Kidney tubule cell (primary cell): ENCODE measurements at regions not wholly inside any gene's neighbourhood (a gene's known extent, or its start where the extent isn't known, plus 50 kb on each side); places are given as distances from the start of the nearest gene placed in this dataset.
A peak's percentile ranks its signal among the peaks of the same experiment; 100 is the strongest.
"Not testable (repeated sequence)": the region's sequence is repeated elsewhere in the genome, so short reads cannot be mapped to it uniquely, and the experiment has no call there.

Source experiments
- DNase-seq: peaks from one replicate; pipeline ENCODE4 v3.0.0-alpha.2; 2018; ENCODE audit warnings: low spot score

DNA sequence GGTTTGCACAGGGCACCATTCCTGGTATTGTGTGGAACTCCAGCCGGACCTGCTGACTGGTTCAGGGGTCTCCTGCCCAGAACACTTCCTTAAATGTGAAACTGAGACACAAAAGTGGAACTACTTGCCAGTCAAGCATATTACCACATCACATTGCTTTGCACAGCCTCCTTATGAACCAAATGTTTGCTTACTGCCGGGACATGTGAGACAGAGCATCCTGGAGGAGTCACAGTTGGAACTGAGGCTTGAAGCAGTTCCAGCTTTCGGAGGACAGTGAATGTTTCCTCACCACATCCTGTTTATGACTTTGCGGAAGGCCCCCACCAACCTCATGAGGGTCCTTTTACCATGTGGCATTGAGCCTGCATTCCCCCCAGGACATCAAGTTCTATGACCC lies 105.8 kb upstream of the ARHGAP42 start:
- peak; percentile 3 for DNase-seq

DNA sequence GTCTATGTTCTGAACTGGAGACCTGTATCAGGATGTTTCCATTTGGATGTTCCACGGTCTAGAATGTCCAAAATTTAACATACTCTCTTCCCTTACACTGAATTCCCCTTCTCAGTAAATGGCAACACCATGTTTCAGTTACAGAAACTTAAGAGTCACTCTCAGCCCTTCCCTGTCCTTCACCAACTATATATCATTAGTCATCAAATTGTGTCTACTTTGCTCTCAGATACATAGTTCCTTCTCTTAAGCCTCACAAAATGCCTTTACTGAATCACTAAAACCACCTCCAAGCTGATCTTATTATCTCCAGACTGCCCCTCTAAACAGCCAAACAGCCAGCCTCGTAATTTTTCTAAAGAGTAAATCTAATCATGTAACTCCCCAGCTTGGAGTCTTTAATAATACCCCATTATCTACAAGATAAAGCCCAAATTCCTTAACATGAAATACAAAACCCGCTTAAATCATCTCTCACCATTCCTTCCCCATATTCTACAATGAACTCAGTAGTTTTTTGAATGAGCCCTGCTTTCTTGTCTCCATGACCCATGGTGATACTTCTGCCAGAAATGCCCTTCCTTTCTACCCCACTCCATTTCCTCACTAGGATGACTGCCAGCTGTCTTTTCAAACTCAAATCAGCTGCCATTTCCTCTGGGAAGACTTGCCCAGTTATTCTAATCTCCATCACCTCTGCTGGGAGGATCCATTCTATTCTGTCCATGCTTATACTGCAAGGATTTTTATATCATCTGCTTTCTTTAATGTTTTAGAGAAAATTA lies 102.7 kb upstream of the ARHGAP42 start:
- DNase-seq, result peak; percentile 19

DNA sequence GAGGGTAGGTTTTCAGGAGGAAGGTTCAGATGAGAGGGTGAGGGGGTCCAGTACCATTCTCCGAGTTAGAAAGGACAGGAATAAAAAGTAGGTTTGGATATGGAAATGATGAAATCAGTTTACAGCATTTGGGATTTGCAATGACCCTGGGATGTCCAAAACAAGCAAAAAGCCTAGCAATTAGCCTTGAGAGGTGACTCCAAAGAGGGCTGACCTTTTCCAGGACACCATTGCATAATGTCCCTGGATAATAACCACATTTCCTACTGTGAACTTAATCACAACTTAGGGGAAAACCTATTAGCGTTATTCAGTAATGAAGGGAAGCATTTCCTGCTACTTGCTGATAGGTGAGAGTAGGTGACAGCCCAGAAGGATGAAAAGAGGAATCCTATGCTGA lies 101.4 kb upstream of the ARHGAP42 start:
- no peak for DNase-seq

DNA sequence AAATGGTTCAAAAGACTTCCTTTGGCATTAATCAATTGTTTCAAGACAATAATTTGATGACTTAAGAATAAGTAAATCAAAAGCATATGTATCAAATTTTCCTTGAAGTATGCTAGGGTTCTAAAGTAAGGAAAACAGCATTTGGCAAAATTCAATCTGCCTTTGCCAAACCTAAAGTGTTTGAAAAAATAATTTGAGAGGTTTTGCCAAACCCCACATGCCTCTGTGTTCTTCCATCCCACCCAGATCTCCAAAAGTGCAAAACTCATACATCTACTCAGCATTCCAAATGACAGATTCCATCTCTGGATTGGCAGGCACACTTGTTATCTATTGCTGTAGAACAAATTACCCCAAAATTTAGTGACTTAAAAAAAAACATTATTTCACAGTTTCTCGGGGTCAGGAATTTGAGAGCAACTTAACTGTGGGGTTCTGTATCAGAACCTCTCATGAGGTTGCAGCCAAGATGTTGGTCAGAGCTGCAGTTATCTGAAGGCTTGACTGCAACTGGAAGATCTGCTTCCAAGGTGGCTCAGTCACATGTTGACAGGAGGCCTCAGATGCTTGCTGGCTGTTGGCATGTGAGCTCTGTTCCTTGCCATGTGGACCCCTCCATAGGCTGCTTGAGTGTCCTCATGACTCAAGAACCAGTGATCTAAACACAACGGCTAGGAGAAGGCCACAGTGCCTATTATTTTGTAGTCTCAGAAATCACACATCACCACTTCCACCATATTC lies 100.6 kb upstream of the ARHGAP42 start:
- no peak for DNase-seq

DNA sequence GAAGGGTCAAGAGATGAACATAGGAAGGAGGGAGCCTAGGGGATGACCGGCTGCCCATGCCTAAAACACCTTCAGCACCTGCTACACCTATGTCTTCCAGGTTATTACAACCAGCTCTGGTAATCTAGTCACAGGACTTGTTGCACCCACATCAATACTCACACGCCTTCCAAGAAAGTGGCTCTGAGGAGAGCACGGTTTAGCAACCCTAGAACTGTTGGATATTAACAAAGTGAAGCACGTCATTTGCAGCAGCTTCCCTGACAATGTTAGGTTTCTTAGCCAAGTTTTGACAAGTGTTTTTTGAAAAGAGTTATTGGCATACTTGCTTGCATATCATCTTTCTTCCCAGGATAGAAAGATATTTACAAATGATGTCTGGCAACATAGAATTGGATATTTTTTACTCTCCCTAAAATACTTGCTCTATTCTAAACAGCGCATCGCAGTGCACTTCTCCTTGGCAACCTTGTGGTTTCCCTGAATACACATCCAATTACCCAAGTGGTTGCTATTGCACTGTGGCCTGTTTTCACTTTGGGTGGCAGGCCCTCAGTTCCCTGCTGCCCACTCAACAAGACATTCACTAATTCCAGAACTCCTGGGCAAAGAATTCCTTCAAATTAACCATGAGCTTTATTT lies 94.3 kb upstream of the ARHGAP42 start:
- no peak for DNase-seq

DNA sequence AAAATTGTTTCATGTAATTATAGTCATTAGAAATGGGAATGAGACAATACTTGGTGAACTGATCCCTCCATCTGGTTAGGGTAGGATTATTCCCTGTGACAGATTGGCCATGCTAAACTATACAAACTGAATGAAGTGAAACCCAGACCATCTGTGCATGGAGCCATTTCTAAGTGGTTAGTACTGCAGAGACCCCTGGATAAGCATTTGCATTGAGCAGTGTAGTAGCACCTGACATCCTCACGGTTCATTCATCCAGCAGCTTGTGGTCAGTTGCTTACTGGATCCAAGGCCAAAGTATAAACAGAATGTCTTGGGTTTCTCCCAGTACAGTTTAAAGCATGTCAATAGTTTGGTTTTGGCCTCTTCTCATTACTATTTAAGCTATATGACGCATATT lies 93.8 kb upstream of the ARHGAP42 start:
- DNase-seq, result no peak

DNA sequence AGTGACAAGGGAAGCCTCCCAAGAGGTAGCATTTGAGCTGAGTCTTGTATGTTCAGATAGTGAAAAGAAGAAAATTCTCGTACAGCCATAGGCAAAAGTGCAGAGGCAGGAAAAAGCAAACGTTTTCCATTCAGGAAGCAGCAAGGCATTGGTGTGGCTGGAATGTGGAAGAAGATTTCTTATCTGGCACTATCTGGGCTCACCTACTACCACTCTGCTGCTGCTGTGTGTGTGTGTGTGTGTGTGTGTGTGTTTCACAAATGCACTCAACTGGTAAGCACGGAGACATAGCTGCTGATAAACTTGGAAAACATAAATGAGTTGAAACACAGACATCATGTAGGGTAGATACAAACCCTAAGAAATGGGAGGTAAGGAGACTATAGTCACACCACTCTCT lies 92.8 kb upstream of the ARHGAP42 start:
- DNase-seq, result no peak

DNA sequence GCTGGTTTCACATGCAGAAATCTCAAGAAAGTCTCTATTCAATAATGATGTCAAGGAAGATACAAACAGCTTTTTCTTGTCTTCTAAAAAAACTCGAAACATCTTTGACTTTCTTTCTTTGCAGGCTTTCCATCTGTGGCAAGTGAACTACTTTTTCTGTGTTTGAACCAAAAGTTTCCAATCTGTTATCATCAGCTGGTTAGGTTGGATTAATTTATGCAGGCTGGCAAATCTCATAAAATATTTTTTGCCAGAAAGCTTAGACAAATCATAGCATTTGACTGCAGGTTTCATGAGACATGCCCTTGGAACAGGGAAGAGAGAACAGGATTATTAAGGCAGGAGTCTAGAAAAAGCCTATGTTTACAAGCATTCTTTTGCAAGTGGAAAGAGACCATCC lies 86.1 kb upstream of the ARHGAP42 start:
- no peak for DNase-seq

DNA sequence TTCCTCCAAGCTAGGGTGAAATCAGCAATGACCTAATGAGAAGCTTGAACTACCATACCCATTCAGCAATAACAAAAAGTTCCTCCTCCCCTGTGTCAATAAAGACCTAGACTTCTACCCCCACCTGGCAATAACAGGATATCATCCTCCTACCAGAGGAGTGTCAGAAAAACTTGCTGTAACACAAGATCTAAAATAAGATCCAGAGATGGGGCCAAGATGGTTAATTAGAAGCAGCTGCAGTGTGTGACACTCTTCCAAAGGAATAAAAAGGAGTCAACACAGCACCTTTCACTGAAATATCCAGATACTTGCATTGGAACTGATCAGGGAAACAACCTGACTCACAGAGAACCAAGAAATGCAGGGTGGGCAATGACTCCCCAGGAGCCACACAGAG lies 84.4 kb upstream of the ARHGAP42 start:
- peak; percentile 9 for DNase-seq

DNA sequence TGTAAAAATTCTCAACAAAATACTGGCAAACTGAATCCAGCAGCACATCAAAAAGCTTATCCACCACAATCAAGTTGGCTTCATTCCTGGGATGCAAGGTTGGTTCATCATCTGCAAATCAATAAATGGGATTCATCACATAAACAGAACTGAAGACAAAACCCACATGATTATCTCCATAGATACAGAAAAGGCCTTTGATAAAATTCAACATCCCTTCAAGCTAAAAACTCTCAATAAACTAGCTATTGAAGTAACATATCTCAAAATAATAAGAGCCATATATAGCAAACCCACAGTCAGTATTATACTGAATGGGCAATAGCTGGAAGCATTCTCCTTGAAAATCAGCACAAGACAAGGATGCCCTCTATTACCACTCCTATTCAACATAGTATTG lies 79.3 kb upstream of the ARHGAP42 start:
- not testable (repeated sequence) for DNase-seq

DNA sequence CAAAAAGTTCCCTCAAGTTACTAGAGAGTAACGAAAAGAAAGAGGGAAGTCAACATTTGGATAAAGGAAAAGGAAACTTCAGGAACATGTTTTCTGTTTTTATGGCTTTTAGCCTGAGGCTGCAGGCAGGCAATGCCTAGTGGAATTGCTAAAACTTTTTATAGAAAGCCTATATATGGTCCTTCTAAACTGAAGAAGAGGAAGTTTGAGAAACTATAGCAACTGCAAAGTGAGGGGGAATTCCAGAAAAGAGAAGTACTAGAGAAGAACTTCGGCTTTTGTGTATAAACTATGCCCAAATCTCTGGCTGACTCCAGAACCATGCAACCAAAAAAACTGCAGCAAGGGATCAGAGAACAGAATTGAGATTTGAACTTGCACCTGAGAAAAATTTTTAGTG lies 74.3 kb upstream of the ARHGAP42 start:
- no peak for DNase-seq

DNA sequence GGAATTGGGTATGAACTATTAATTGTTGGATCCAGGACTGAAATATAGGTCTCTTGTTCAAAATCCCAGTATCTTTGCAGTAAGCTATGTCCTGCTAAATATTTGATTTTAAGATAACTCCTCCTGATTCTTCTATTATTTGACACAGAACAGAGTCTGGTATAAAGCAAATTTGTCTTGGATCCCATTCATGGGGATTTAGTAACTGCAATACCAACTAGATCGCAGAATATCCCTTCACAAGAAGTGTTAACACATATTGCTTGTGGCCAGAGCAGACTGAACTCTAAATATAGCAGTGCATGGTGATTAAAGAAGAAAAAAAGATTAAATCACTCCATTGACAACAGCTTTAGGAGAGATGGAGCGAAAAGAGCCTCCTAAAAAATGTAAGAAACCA lies 68.2 kb upstream of the ARHGAP42 start:
- no peak for DNase-seq

DNA sequence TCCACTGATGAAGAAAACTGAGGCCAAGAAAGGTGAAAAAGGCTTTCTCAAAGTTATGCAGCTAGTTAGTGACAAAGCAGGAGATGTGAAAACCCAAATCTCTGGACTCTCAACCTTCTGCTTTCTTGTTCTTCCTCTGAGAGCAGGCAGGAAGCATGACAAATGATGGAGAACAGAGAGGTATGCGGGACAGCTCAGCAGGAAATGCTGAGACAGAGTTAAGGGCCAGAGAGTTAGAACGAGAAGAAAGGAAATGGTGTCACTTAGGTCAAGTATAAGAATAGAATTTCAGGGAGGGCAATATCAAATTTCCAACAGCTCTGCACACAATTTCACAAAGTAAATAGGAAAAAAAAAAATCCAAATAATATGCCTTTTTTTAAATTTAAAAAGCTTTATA lies 67.6 kb upstream of the ARHGAP42 start:
- peak; percentile 56 for DNase-seq

DNA sequence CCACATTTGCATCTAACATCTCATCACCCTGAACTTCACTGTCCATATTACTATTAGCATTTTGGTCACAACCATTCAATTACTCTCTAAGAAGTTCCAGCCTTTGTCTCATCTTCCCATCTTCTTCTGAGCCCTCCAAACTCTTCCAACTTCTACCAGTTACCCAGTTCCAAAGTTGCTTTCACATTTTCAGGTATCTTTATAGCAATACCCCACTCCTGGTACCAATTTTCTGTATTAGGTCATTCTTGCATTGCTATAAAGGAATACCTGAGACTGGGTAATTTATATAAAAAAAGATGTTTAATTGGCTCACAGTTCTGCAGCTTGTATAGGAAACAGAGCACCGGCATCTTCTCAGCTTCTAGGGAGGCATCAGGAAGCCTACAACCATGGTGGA lies 64.7 kb upstream of the ARHGAP42 start:
- DNase-seq, result no peak

DNA sequence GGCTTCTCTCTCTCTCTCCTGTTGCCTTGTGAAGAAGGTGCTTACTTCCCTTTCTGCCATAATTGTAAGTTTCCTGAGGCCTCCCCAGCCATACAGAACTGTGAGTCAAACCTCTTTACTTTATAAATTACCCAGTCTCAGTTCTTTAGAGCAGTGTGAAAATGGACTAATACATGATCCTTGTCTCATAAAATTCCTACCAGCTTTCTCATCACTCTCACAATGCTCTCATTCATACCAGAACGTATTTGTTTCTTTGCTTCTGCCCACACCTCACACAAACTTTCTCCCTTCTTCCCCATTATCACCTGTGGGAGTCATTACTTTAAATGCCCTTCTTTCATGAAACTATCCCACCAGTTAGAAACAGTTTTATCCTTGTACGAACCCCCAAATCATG lies 62.7 kb upstream of the ARHGAP42 start:
- peak; percentile 62 for DNase-seq

DNA sequence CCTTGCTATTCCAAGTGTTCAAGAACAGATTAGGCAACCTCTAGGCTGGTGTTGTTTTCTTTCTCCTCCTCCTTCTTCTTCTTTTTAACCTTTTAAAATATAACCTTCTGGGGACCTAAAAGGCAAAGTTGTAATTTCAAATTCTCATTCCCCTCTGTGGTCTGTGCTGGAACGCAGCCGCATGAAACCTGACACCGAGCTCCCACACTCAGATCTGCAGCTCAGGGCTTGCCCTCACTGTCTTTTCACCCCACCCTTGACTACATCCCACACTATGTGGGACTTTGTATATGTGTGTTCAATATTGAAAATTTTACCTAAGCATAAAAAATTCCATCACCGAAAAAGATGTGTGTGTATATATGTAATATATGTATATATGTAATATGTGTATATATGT lies 62.0 kb upstream of the ARHGAP42 start:
- no peak for DNase-seq

DNA sequence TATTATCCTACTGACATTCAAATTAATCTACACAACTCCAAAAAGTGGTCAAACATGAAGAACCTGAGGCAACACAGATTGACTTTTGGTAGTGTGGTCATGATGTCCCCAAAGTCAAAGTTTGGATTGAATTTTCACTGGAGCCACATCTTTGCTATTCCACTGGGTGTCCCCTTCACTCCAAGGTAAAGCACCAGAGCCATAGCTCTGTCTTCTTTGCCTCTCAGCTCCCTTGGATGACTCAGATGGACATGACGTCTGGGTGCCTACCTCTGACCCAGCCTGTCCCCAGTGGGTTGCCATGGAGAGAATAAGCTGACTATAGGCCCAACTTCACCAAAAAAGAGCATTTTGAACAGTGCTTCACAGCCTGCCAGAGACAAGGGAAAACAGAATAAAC lies 57.4 kb upstream of the ARHGAP42 start:
- DNase-seq, result peak; percentile 41

DNA sequence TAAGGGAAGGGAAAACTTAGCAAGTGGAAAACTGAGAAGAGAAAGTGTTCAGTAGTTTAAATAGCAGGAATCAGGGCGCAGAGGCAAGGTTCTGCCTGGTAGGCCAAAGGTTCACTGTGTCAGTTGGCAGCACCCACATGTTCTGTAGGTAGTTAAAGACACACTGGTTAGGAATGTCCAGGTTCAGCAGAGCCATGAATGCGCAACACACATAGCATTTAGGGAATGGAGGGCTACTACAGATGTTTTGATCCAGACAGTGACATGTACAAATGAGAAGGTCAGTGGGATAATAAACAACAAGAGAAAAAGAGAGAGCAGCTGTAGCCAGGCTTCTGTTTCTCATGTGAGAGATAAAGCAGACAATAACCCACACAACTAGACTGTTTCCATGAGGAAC lies 56.2 kb upstream of the ARHGAP42 start:
- peak; percentile 57 for DNase-seq

DNA sequence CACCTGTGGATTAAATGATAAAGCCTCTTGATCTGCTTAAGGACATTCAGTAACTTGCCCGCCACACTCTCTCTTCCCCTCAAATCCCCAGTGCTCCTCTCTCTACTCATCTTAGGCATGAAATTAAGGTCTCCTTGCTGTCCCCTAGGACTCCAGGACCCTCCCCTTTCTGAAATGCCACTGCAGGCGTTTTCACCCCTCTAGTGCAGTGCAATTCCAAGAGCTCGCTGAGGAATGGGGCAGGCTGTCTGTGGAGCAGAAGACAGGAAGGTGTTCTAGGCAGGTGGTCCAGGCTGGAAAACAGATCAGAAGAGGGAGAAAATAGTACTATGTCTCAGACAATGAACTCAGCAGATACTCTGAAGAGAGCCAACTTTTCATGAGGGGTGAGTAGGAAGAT lies 55.8 kb upstream of the ARHGAP42 start:
- no peak for DNase-seq

DNA sequence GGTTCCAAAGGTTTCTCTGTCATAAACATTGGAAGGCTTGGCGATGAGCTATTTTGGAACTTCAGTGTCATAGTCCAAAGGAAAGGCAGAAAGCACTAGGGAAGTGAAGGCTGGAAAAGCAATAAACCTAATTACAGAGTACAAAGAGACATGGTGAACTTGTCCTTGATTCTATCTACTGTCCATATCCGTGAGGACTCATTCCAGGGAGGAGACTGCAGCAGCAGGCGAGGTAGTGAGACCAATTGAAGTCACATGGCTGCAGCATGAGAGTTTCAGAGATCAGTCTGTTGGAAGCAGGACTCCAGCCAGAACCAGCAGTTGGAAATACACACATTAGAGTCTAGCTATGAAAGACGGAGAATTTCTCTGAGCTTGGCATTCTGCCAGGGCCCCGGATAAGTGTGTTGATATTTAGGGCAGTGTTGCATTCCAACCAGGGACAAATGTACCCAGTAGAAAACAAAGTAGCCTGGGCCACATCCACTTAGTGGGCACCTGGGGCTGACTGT lies 54.1 kb upstream of the ARHGAP42 start:
- DNase-seq, result peak; percentile 32

DNA sequence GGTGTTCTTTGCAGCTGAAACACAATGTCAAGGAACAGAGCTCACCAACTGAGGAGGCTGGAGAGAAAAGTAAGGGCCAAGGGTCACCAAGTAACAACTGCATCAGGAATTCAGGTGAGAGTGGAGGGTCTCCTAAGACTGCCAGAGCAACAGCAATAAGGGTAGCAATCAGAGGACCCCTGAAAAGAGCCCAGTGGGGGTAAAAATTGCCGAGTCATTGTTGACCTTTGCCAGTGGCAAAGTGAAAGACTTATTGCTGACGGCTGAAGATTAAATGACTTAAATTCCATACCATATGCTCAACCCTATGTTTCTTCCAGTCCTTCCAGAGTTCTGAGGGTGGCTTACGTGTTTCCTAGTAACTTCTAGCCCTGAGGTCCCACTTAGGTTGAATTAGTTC lies 51.9 kb upstream of the ARHGAP42 start:
- DNase-seq, result no peak

DNA sequence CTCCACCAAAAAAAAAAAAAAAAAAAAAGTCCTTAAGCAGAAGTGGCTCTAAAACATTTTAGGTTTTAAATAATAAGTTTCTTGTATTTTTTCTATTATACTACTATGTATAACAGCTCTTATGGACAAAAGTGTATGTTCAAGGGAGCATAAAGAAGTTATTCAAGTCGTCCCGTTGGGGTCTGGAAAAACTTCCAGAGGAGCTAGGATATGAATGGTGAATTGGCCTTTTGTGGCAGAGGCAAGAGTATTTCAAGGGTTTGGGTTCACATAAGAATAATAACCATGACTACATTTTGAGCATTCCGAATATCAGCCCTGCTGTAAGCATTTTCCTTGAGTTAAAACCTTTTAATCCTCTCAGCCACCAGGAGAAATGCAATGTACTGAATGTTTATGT lies 50.6 kb upstream of the ARHGAP42 start:
- DNase-seq, result no peak
